HL-60 (cell line): ENCODE measurements at regions not wholly inside any gene's neighbourhood (a gene's known extent, or its start where the extent isn't known, plus 50 kb on each side); places are given as distances from the start of the nearest gene placed in this dataset.
"Not testable (repeated sequence)": the region's sequence is repeated elsewhere in the genome, so short reads cannot be mapped to it uniquely, and the experiment has no call there.

Experiments
- GABPA ChIP-seq: IDR thresholded peaks from 2 replicates; pipeline ENCODE4 v1.6.1; 2012; ENCODE audit warnings: low read depth
- POLR2AphosphoS5 ChIP-seq: IDR thresholded peaks from 2 replicates; pipeline ENCODE4 v1.6.1; 2012; ENCODE audit warnings: low read depth
- SPI1 ChIP-seq: IDR thresholded peaks from 2 replicates; pipeline ENCODE4 v1.6.1; 2012; ENCODE audit warnings: low read depth, mild to moderate bottlenecking, borderline replicate concordance
- TF ChIP-seq, protein P1 (sequence below): IDR thresholded peaks from one replicate; pipeline ENCODE4 v1.5.1; 2011; ENCODE audit warnings: low read length, control low read depth, inconsistent platforms; ENCODE audit not compliant: insufficient read depth
- TF ChIP-seq, protein P2 (sequence below): IDR thresholded peaks from 2 replicates; pipeline ENCODE4 v1.6.1; 2012; ENCODE audit warnings: low read depth; ENCODE audit not compliant: insufficient replicate concordance

DNA sequence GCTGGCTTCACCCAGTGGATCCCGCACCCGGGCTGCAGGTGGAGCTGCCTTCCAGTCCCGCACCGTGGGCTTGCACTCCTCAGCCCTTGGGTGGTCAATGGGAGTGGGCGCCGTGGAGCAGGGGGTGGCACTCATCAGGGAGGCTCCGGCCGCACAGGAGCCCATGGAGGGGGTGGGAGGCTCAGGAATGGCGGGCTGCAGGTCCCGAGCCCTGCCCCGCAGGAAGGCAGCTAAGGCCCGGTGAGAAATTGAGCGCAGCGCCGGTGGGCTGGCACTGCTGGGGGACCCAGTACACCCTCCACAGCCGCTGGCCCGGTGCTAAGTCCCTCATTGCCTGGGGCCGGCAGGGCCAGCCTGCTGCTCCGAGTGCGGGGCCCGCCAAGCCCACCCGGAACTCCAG, 209.9 kb downstream of the UTRN start:
- not testable (repeated sequence) for TF ChIP-seq GABPA, POLR2AphosphoS5, SPI1
- TF ChIP-seq, protein P1, sequence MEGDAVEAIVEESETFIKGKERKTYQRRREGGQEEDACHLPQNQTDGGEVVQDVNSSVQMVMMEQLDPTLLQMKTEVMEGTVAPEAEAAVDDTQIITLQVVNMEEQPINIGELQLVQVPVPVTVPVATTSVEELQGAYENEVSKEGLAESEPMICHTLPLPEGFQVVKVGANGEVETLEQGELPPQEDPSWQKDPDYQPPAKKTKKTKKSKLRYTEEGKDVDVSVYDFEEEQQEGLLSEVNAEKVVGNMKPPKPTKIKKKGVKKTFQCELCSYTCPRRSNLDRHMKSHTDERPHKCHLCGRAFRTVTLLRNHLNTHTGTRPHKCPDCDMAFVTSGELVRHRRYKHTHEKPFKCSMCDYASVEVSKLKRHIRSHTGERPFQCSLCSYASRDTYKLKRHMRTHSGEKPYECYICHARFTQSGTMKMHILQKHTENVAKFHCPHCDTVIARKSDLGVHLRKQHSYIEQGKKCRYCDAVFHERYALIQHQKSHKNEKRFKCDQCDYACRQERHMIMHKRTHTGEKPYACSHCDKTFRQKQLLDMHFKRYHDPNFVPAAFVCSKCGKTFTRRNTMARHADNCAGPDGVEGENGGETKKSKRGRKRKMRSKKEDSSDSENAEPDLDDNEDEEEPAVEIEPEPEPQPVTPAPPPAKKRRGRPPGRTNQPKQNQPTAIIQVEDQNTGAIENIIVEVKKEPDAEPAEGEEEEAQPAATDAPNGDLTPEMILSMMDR: not testable (repeated sequence)
- TF ChIP-seq, protein P2, sequence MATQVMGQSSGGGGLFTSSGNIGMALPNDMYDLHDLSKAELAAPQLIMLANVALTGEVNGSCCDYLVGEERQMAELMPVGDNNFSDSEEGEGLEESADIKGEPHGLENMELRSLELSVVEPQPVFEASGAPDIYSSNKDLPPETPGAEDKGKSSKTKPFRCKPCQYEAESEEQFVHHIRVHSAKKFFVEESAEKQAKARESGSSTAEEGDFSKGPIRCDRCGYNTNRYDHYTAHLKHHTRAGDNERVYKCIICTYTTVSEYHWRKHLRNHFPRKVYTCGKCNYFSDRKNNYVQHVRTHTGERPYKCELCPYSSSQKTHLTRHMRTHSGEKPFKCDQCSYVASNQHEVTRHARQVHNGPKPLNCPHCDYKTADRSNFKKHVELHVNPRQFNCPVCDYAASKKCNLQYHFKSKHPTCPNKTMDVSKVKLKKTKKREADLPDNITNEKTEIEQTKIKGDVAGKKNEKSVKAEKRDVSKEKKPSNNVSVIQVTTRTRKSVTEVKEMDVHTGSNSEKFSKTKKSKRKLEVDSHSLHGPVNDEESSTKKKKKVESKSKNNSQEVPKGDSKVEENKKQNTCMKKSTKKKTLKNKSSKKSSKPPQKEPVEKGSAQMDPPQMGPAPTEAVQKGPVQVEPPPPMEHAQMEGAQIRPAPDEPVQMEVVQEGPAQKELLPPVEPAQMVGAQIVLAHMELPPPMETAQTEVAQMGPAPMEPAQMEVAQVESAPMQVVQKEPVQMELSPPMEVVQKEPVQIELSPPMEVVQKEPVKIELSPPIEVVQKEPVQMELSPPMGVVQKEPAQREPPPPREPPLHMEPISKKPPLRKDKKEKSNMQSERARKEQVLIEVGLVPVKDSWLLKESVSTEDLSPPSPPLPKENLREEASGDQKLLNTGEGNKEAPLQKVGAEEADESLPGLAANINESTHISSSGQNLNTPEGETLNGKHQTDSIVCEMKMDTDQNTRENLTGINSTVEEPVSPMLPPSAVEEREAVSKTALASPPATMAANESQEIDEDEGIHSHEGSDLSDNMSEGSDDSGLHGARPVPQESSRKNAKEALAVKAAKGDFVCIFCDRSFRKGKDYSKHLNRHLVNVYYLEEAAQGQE: not testable (repeated sequence)
